ENCODE measurements at regions not wholly inside any gene's neighbourhood (a gene's known extent, or its start where the extent isn't known, plus 50 kb on each side); places are given as distances from the start of the nearest gene placed in this dataset.

DNA sequence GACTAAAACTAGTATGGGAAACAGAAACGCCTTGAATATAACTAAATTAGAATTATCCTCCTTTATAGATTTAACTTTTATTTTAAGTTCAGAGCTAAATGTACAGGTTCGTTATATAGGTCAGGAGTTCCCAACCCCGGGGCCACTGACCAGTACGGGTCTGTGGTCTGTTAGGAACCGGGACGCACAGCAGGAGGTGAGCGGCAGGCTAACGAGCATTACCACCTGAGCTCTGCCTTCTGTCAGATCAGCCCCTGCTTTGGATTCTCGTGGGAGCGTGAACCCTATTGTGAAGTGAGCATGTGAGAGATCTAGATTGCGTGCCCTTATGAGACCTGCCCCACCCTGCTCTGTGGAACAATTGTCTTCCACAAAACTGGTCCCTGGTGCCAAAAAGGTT is 51.0 kb downstream of the FAT4 start:
- no peak for DNase-seq (ENCODE audit: extremely low read depth, low read depth, low spot score)

DNA sequence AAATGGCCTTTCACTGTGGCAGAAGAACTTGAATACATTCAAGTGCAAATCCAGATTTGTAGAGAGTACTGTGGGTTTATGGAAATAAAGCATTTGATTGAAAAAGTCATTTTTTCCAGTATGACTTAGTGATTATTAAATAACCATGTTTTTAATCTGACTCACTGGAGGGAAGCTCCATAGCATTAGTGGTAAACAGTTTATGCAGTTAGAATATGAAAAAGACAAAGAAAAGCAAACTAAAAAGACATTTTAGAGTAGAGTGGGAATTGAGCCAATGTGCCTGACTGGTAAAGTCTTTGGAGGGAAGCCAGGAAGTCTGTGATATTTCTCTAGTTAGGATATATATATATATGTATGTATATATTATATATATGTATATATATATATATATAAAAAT is 53.4 kb downstream of the FAT4 start:
- peak; percentile 42 for DNase-seq (ENCODE audit: extremely low read depth, low read depth, low spot score)

DNA sequence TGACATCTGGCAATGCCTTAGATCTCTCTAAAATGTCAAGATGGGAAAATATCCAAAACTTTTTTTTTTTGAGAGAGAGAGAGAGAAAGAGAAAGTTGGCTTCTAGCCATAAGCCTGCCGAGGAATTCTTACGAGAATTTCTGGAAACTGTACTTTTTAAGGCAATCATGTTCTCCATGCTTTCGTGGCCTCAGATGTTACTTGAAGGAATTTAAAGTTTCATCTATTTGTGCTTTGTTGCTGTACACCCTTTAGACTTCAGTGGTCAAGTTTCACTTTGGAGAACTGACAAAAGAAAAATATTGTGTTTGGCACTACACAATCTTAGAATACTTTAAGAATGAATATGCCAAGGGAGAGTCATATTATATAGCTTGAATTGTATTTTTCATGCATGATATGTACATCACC is 53.9 kb downstream of the FAT4 start:
- DNase-seq (ENCODE audit: extremely low read depth, low read depth, low spot score), result peak; percentile 54

DNA sequence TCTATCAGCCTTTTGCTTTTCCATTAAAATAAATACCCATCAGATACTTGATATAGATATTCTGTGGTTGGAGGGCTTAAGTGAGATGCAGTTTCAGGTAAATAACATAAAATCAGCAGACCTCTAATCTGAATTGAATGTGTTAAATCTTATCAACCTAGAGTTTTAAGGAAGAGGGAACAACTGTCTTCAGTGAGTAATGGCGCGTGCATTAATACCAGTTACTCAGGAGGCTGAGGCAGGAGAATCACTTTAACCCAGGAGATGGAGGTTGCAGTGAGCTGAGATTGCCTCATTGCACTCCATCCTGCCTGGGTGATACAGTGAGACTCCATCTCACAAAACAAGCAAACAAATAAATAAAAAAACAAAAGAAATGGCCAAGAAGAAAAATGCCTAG is 54.3 kb downstream of the FAT4 start:
- no peak for DNase-seq (ENCODE audit: extremely low read depth, low read depth, low spot score)

DNA sequence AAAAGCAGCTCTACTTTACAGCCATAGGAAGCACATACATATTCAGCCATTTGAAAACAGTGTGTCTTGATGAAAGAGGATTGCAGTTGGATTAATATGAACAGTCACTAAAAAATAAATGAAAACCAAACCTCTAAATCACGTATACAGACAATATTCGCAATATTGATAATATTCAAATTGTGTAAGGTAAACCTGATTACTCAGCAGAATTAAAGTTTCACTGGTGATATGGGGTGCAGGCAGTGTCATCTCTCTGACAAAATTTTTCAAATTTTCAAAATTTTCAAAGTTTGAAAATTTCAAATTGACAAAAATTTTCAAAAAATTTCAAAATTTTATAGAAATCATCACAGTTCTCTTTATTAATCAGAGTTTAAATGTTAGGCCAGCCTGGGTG is 55.7 kb downstream of the FAT4 start:
- DNase-seq (ENCODE audit: extremely low read depth, low read depth, low spot score), result no peak

DNA sequence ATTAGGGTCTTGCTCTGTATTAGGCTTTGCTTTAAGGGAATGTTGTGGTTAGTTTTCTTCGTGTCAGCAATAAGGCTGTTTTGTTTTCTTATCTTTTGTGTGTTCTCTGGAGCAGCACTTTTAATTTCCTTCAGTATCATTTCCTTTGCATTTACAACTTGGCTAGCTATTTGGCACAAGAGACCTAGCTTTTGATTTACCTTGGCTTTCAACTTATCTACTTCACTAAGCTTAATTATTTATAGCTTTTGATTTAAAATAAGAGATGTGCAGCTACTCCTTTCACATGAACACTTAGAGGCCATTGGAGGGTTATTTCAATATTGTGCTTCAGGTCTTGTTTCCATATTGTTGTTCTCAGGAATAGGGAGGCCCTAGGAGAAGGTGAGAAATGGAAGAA is 68.2 kb downstream of the FAT4 start:
- no peak for DNase-seq (ENCODE audit: extremely low read depth, low read depth, low spot score)

DNA sequence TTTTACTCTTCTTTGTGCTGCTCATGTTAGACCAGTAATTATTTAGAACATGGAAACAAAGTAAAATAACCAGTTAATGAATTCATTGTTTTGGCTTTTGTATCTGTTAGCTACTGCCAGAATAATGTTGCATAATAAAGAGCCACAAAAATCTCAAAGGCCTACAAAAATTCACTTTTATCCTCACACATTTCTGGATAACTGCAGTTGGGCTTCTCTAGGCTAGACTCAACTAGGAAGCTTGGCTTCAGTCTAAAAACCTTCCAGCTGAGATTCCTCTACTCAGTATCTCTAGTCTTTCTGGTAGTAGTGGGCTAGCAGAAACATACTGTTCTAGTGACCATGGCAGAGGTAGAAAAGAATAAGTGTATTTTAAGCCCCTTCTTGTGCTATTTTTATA is 73.0 kb downstream of the FAT4 start:
- DNase-seq (ENCODE audit: extremely low read depth, low read depth, low spot score), result no peak

DNA sequence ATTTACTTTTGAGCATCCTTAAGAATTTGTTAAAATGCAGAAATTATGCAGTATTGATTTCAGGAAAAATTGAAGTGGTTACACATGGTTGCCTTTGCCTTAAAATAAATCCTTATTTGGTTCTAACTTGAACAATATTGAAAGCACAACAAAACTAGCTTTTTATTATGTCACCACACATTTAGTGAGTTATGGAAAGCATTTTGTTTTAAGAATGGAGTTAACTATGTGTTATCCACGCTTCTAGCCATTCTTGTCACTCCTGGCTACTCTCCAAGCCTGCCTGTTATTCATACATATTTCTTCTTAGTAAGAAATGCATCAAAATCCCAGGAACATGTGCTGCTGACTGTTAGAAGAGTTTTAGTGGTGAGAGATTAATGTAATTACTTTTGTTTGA is 73.9 kb downstream of the FAT4 start:
- DNase-seq (ENCODE audit: extremely low read depth, low read depth, low spot score), result no peak

DNA sequence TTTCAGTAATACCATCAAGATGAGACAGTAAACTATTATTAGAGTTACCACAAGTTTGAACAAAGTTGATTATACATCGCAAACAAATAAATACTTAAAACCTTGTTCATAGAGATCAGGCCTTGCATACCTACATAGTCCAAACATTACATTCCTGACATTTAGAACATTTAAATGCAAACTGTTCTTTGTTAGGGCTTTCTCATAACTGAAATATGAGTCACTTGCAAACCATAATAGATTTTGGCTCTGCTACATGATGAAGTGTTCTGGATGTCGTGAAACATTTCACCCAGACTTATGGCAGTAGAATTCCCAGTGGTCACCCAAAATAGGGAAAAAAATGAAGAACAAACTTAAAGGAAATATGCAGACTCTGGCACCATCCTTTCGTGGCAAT is 75.0 kb downstream of the FAT4 start:
- no peak for DNase-seq (ENCODE audit: extremely low read depth, low read depth, low spot score)

DNA sequence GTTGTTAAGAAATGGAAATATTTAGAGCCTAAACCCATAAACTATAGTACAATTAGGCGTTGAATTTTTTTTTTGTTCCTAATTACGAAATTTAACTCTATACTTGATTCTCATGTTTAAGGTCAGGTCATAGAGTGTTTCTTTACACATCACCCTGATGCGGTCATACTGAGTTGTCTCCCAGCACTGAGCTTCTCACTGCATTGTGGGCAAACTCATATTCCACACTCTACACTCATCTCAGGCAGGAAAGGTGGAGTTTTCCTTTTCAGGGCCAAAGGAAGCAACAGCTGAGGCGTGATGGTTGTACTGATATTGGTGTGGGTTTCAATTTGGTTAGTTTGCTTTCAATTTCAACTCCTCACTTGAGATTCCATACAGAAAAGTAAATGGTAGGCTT is 75.4 kb downstream of the FAT4 start:
- no peak for DNase-seq (ENCODE audit: extremely low read depth, low read depth, low spot score)

DNA sequence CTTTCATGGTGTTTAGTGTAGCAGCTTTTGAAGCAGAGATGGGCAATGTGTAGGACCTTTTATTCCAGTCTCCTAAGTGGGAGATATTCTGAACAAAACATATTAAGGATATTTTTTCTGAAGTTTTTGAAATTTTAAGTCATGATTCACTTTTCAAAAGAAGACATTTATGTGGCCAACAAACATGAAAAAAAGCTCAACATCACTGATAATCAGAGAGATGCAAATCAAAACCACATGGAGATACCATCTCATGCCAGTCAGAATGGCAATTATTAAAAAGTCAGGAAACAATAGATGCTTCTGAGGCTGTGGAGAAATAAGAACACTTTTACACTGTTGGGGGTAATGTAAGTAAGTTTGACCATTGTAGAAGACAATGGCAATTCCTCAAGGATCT is 76.0 kb downstream of the FAT4 start:
- no peak for DNase-seq (ENCODE audit: extremely low read depth, low read depth, low spot score)

DNA sequence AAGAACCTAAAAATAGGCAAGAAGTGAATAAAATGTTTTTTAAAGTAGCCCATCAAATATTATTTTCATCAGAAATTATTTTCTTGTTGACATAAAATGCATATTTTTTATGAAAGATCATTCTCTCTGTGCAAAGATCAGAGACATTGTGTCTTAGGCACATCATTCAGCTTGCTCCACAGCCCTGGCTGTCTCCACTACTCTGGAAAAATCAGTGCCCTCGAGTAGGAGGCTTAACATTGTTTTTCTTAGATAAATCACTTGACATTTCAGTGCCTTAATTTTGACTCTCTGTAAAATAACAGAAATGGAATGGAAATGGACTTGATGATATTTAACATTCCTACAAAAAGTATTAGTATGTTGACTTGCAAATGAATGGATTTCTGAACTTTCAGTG is 77.9 kb downstream of the FAT4 start:
- DNase-seq (ENCODE audit: extremely low read depth, low read depth, low spot score), result no peak

DNA sequence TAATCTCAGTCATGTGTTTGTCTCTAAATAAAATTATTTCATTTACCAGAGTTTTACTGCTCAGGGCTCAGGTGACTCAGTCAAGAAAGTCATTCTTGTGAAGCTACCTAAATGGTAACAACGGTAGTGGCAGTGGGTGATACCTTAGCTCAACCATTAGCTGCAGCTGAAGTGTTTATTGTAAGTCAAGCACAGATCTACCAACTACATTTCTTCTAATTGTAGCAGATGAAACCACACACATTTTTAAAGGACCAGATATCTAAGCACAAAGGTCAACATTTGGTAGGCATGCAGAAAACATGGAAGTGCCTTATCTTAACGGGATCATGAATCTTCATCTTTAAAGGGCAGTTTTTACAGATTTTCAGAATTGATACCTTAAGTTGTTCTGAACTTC is 79.1 kb downstream of the FAT4 start:
- DNase-seq (ENCODE audit: extremely low read depth, low read depth, low spot score), result no peak

DNA sequence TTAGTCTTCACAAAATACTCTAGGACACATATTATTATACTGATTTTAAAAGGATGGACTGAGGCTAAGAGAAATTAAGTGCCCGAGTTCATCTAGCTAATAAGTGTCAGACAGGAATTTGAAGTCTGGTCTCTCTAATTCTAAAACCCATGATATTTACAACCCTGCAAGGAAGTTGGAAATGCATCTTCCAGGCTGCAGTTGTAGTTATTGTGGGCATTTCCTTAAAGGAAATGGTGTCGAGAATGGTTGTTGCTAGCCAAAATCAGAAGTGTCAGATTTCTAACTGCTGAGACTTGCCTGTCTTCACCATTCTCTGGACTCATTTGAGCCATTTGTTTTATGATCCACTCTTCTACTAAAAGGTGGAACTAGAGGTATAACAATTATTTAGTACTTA is 82.5 kb downstream of the FAT4 start:
- no peak for DNase-seq (ENCODE audit: extremely low read depth, low read depth, low spot score)

DNA sequence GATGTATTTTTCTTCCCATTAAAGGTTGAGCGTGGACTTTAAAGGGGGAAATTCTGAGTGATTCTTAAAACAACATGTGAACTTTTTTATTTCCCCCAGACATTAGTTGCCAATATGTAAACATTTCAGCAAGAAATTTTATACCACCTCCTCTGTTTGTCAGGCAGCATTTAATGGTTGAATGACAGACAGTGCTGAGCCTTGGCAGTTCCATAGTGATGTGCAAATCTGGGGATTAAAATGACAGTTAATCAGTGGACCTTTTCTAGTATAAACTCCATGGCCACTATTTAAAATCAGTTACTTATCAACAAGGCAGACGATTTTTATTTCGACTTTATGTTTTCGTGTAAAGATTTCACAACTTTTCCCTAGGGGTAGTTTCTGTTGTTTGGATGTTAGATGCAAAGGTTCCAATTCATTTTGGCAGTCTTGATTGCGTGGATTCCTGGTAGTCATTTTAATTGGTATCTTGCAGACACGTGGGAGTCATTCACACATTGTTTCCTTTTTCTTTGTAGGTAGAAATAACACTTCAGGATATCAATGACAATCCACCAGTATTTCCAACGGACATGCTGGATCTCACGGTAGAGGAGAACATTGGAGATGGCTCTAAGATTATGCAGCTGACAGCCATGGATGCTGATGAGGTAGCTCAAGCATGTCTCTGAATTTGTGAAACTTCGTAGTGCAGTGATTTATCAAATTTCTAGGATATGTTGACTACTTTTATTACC is 83.7 kb downstream of the FAT4 start:
- no peak for DNase-seq (ENCODE audit: extremely low read depth, low read depth, low spot score)

DNA sequence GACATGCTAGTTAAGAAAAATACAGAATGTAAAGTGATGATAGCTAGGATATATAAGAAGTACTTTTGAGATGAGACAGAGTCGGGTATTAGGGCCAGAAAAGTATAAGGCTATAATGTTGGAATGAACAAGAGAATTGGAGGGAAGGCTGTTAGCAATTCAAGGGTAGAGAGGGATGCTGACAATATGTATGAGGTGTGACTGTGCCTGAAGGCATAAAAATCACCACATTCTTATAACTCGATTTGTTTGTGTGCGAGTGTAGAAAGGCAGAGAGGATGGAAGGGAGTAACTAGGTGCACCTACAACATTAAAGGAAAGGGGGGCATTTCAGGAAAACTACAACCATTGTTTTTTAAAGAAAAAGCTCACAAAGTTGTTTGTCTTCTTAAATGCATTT is 86.0 kb downstream of the FAT4 start:
- DNase-seq (ENCODE audit: extremely low read depth, low read depth, low spot score), result no peak

DNA sequence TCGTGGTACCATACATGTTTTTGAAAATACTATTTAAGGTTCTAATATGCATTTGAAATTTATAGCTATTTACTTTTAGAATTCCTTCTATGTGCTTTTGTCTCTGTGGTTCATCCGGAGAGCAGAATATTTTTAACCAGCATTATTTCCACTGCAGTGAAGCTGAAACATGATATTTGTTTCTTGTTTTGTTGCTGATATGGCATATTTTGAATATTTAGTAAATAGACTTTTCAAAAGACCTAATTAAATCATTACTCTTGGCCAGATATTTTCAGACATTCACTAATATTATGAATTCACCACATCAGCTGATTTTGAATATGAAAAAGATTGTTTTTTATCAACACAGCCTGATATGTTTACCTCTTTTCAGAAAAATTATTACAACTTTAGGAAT is 87.0 kb downstream of the FAT4 start:
- no peak for DNase-seq (ENCODE audit: extremely low read depth, low read depth, low spot score)

DNA sequence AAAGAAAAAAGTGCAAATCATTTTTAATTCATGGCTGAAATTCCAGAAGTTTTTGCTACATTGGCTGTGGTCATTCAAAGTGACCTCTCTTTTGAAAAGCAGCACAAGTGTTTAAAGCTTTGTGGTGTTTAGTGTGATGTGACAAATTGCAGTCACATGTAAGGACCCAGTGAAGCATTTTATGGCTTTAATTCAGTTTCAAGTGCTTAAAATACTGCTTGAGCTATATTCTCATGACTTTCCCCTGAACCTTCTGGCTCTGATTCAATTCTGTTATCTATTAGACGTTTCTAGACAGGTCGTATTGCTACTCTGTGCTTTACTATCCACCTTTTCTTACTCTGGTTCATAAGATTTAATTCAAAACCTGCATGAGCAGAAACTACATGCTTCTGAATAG is 105.8 kb downstream of the FAT4 start:
- no peak for DNase-seq (ENCODE audit: extremely low read depth, low read depth, low spot score)

DNA sequence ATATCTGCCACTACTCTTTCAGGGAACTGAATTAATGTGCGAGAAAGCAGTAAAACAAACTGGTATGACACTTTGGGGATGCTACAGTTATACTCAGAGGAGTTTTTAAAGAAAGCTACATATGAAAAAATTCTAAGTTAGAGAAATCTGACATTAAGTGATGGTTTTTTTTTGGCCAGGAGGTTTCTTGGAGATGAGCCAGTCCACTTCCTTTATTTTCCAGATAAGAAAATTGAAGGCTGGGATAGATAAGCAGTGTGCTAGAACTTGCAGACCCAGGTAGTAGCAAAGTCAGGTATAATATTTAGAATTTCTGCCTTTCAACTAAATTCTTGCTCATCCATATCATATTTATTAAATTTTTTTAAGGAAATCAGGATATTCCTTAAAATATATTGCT is 106.8 kb downstream of the FAT4 start:
- no peak for DNase-seq (ENCODE audit: extremely low read depth, low read depth, low spot score)

DNA sequence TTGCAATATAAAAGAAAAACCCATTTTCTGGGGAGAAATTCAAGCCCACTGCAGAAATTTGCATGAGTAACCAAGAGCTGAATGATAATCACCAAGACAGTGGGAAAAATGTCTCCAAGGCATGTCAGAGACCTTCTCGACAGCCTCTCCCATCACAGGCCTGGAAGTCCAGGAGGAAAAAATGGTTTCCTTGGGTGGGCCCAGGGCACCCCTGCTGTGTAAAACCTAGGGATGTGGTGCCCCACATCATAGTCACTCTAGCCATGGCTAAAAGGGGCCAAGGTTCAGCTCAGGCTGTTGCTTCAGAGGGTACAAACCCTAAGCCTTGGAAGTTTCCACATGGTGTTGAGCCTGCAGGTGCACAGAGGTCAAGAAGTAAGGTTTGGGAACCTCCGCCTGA is 108.4 kb downstream of the FAT4 start:
- no peak for DNase-seq (ENCODE audit: extremely low read depth, low read depth, low spot score)

DNA sequence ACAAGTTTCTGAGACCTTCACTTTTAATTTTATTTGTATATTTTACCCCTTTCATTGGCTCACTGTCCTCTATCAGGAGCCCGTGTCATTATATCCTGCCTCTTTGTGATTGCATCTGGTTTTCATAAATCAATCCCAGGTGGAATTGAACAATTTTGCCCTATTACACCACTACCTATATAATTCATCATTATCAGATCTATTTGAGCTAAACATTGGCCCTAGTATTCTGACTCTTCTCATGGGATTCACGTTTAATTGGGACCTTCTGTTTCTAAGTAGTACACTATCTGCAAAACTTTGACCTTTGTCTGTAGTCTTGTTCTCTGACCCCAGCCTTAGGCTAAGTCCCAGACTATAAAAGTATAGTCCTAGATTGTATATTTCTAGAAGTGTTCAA is 114.1 kb downstream of the FAT4 start:
- DNase-seq (ENCODE audit: extremely low read depth, low read depth, low spot score), result no peak

DNA sequence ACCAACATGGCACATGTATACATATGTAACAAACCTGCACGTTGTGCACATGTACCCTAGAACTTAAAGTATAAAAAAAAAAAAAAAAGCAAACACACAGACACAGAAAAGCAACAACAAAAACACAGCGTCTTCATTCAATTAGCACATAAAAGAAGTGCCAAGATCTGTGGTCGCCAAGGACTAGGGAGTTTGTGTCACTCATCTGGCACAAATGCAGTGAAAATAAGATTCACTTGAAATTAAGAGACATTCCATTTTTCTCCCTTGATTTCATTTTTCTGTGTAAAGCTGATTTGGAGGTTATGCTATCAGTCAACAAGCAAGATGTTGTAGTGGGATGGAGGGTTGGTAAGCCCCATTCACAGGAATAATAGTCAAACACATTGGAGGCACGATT is 115.3 kb downstream of the FAT4 start:
- no peak for DNase-seq (ENCODE audit: extremely low read depth, low read depth, low spot score)

DNA sequence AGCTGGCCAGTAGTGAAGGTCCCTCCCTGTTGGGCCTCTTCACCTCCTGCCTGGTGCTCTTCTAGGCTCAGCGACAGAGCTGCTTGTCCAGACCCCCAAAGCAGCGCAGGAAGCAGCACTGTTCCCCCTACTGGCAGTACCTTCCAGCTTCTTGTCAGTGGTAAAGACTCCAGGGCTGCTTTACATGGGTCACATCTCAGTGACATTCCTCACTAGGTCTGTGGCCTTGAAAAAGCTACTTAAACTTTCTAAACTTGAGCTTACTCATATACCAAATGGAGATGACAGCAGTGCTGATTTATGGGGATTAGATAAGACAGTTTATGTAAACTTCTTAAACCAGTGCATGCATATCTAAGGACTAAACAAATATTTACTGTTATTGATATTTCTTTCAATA is 117.3 kb downstream of the FAT4 start:
- DNase-seq (ENCODE audit: extremely low read depth, low read depth, low spot score), result no peak
